PC-9 (cell line): ENCODE measurements at regions not wholly inside any gene's neighbourhood (a gene's known extent, or its start where the extent isn't known, plus 50 kb on each side); places are given as distances from the start of the nearest gene placed in this dataset.

Experiments used
- BruUV-seq: library from RNA; stranded (reverse); fragments of 400-500 nt; replicated peaks from 2 replicates; lab custom pipeline; 2021; lab: Mats Ljungman, UMichigan
- CTCF ChIA-PET: fragments of 300-600 bp; sonication (Branson Sonifier 250); formaldehyde crosslinking; loops from one replicate; lab custom pipeline; 2022; ENCODE audit warnings: antibody characterized with exemption; lab: Charles Lee
- POLR2A ChIA-PET: fragments of 300-600 bp; sonication (Branson Sonifier 250); formaldehyde crosslinking; loops from one replicate; lab custom pipeline; 2022; ENCODE audit warnings: antibody characterized with exemption; ENCODE audit not compliant: unreplicated experiment; lab: Charles Lee
- DNase-seq, 2 experiments: peaks; one replicate each; pipeline versions ENCODE4 v3.0.0 to v3.0.0-alpha.2; 2015 to 2022; ENCODE audit warnings: mixed read lengths in 1 of 2
- H2AFZ ChIP-seq: fragments of 200-600 bp; sonication (generic); 2 replicates; pipeline ENCODE4 v1.8.1; 2017; ENCODE audit warnings: antibody characterized with exemption
- H3F3A ChIP-seq: fragments of 200-600 bp; sonication (generic); 2 replicates; pipeline ENCODE4 v1.8.1; 2017; ENCODE audit warnings: antibody characterized with exemption, mild to moderate bottlenecking, low read depth; ENCODE audit not compliant: insufficient read depth
- H3K27ac ChIP-seq: fragments of 200-600 bp; sonication (generic); 2 replicates; pipeline ENCODE4 v1.6.1; 2016; ENCODE audit warnings: mixed run types
- H3K27me3 ChIP-seq: fragments of 200-600 bp; sonication (generic); 2 replicates; pipeline ENCODE4 v1.6.1; 2016; ENCODE audit warnings: low read depth, mixed run types; ENCODE audit not compliant: insufficient read depth
- H3K36me3 ChIP-seq: fragments of 200-600 bp; sonication (generic); 2 replicates; pipeline ENCODE4 v1.6.1; 2016; ENCODE audit warnings: low read depth, mixed run types
- H3K4me1 ChIP-seq: fragments of 200-600 bp; sonication (generic); replicated peaks from 2 replicates; pipeline ENCODE4 v1.6.1; 2016; ENCODE audit warnings: mixed run types; ENCODE audit not compliant: insufficient read depth
- H3K4me2 ChIP-seq: fragments of 200-600 bp; sonication (generic); 2 replicates; pipeline ENCODE4 v1.6.1; 2017; ENCODE audit warnings: mixed run types
- H3K4me3 ChIP-seq: fragments of 200-600 bp; sonication (generic); 2 replicates; pipeline ENCODE4 v1.6.1; 2016; ENCODE audit warnings: mixed run types
- H3K79me2 ChIP-seq: fragments of 200-600 bp; sonication (generic); 2 replicates; pipeline ENCODE4 v1.6.1; 2017; ENCODE audit warnings: low read depth, mixed run types
- H3K9me2 ChIP-seq: fragments of 200-600 bp; sonication (generic); 2 replicates; pipeline ENCODE4 v1.8.1; 2017; ENCODE audit warnings: mild to moderate bottlenecking; ENCODE audit not compliant: insufficient read depth
- H3K9me3 ChIP-seq: fragments of 200-600 bp; sonication (generic); 2 replicates; pipeline ENCODE4 v1.8.1; 2016; ENCODE audit warnings: low read depth; ENCODE audit not compliant: insufficient read depth
- H4K20me1 ChIP-seq: fragments of 200-600 bp; sonication (generic); 2 replicates; pipeline ENCODE4 v1.8.1; 2017; ENCODE audit not compliant: insufficient read depth
- CTCF ChIP-seq: fragments of 200-600 bp; sonication (generic); conservative IDR thresholded peaks from 2 replicates; pipeline ENCODE4 v1.6.1; 2017; ENCODE audit warnings: mixed run types, antibody characterized with exemption, mild to moderate bottlenecking, moderate library complexity
- EZH2 ChIP-seq: fragments of 200-600 bp; sonication (generic); IDR thresholded peaks from 2 replicates; pipeline ENCODE4 v1.8.0; 2017; ENCODE audit warnings: antibody characterized with exemption, low read depth
- intact Hi-C: fragments of 100-400 bp; cut with micrococcal nuclease; formaldehyde crosslinking; loops from one replicate; pipeline ENCODE4 v1.10.0; 2022; ENCODE audit not compliant: unreplicated experiment

GRCh38 chr3:61415201-61415600 lies 146.2 kb upstream of the PTPRG start:
- BruUV-seq = no TSS peak
- no peaks in the 10 kb centered on the region for H3K4me1 ChIP-seq
- no peaks in the 10 kb centered on the region for H3F3A ChIP-seq
- no peaks in the 10 kb centered on the region for H3K36me3 ChIP-seq
- H3K27ac ChIP-seq = no peak overlapping the region
- no peak overlapping the region for H2AFZ ChIP-seq
- DNase-seq = no peak
- H3K9me2 ChIP-seq = no peaks in the 10 kb centered on the region
- no peak overlapping the region for H3K4me2 ChIP-seq
- H4K20me1 ChIP-seq = no peaks in the 10 kb centered on the region
- H3K4me3 ChIP-seq = no peak overlapping the region
- CTCF ChIA-PET = no interaction called here
- intact Hi-C loops = no loop called here
- TF ChIP-seq EZH2 (no peak), CTCF (no peak)
- no peaks in the 10 kb centered on the region for H3K79me2 ChIP-seq
- POLR2A ChIA-PET = no interaction called here
- H3K27me3 ChIP-seq = no peaks in the 10 kb centered on the region
- no peaks in the 10 kb centered on the region for H3K9me3 ChIP-seq

- BruUV-seq = no TSS peak
- H3K27ac ChIP-seq = no peak overlapping the region
- H3K27me3 ChIP-seq = no peaks in the 10 kb centered on the region
- ChIA-PET CTCF (no interaction called here), POLR2A (no interaction called here)
- H3K4me2 ChIP-seq = no peak overlapping the region
- no peaks in the 10 kb centered on the region for H3K4me1 ChIP-seq
- no peaks in the 10 kb centered on the region for H3F3A ChIP-seq
- H2AFZ ChIP-seq = no peak overlapping the region
- no peak for TF ChIP-seq EZH2
- no peak for TF ChIP-seq CTCF
- H3K9me3 ChIP-seq = no peaks in the 10 kb centered on the region
- DNase-seq = no peak
- H3K9me2 ChIP-seq = no peaks in the 10 kb centered on the region
- H3K4me3 ChIP-seq = no peak overlapping the region
- intact Hi-C loops = no loop called here
- H3K36me3 ChIP-seq = no peaks in the 10 kb centered on the region
- no peaks in the 10 kb centered on the region for H3K79me2 ChIP-seq
- no peaks in the 10 kb centered on the region for H4K20me1 ChIP-seq
Observed at GRCh38 chr3:61416618-61417017, 144.8 kb upstream of the PTPRG start.

GRCh38 chr3:61417352-61417751 lies 144.0 kb upstream of the PTPRG start:
- intact Hi-C loops = no loop called here

More at GRCh38 chr3:61417352-61417751, 144.0 kb upstream of the PTPRG start:
- Histone ChIP-seq H3K4me1 (no peaks in the 10 kb centered on the region), H3K79me2 (no peaks in the 10 kb centered on the region), H3K27me3 (no peaks in the 10 kb centered on the region), H3F3A (no peaks in the 10 kb centered on the region), H2AFZ (no peak overlapping the region), H4K20me1 (no peaks in the 10 kb centered on the region), H3K4me3 (no peak overlapping the region), H3K9me3 (no peaks in the 10 kb centered on the region), H3K36me3 (no peaks in the 10 kb centered on the region), H3K4me2 (no peak overlapping the region), H3K9me2 (no peaks in the 10 kb centered on the region), H3K27ac (no peak overlapping the region)
- DNase-seq = no peak
- TF ChIP-seq EZH2 (no peak), CTCF (no peak)
- no TSS peak for BruUV-seq
- POLR2A ChIA-PET = no interaction called here
- CTCF ChIA-PET = no interaction called here
